Left ventricle myocardium inferior (tissue), 1 donor: ENCODE measurements at regions not wholly inside any gene's neighbourhood (a gene's known extent, or its start where the extent isn't known, plus 50 kb on each side); places are given as distances from the start of the nearest gene placed in this dataset.

ENCODE experiments used
- DNase-seq: peaks from one replicate; pipeline ENCODE4 v3.0.0-alpha.2; 2020
- H3K27ac ChIP-seq: fragments of 200-600 bp; replicated peaks from 2 replicates; pipeline ENCODE4 v1.8.0; 2021
- H3K27me3 ChIP-seq: fragments of 200-600 bp; 2 replicates; pipeline ENCODE4 v1.8.0; 2021; ENCODE audit warnings: low read depth
- H3K36me3 ChIP-seq: fragments of 200-600 bp; 2 replicates; pipeline ENCODE4 v1.8.0; 2021
- H3K4me1 ChIP-seq: fragments of 200-600 bp; 2 replicates; pipeline ENCODE4 v1.8.0; 2021
- H3K4me3 ChIP-seq: fragments of 200-600 bp; 2 replicates; pipeline ENCODE4 v1.8.0; 2021; ENCODE audit warnings: mild to moderate bottlenecking, moderate library complexity
- H3K9me3 ChIP-seq: fragments of 200-600 bp; replicated peaks from 2 replicates; pipeline ENCODE4 v1.8.0; 2021
- intact Hi-C: fragments of 100-400 bp; cut with micrococcal nuclease; formaldehyde crosslinking; loops from one replicate; pipeline ENCODE4 v1.11.0; 2022
- TF ChIP-seq, protein P1 (sequence below): fragments of 200-600 bp; IDR thresholded peaks from 2 replicates; pipeline ENCODE4 v1.8.0; 2021; ENCODE audit warnings: antibody characterized with exemption, mild to moderate bottlenecking, borderline replicate concordance
- donor health status: DM: no; HTN: yes; CAD: no; lungs with severe emphysema.

DNA sequence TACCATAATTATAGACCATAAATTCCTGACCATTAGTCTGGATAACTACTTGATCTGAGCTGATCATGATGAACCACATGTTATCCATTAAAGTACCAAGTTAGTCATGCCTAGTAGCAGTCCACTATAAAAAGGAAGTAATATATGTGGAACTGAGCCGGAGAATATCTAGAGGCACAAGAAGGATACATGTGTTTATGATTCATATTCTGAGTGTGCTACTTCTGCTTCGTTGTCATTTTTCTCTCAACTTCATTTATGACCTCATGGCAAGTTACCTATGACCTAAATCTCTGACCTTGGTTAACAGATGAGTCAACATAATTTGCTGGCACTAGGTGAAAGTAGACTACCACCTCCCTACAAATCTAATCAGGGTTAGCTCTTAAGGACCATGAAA lies 56.5 kb upstream of the ANKRD17 start:
- TF ChIP-seq, protein P1, sequence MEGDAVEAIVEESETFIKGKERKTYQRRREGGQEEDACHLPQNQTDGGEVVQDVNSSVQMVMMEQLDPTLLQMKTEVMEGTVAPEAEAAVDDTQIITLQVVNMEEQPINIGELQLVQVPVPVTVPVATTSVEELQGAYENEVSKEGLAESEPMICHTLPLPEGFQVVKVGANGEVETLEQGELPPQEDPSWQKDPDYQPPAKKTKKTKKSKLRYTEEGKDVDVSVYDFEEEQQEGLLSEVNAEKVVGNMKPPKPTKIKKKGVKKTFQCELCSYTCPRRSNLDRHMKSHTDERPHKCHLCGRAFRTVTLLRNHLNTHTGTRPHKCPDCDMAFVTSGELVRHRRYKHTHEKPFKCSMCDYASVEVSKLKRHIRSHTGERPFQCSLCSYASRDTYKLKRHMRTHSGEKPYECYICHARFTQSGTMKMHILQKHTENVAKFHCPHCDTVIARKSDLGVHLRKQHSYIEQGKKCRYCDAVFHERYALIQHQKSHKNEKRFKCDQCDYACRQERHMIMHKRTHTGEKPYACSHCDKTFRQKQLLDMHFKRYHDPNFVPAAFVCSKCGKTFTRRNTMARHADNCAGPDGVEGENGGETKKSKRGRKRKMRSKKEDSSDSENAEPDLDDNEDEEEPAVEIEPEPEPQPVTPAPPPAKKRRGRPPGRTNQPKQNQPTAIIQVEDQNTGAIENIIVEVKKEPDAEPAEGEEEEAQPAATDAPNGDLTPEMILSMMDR, result no peak
- no peaks in the 10 kb centered on the region for H3K4me1 ChIP-seq
- H3K27me3 ChIP-seq, result no peaks in the 10 kb centered on the region
- H3K36me3 ChIP-seq, result no peaks in the 10 kb centered on the region
- no peak overlapping the region for H3K27ac ChIP-seq
- intact Hi-C loops, result loop anchor here (10.0 kb wide), 1 partner anchor 340 kb away; no protein-coding TSS in a partner anchor
- DNase-seq, result no peak
- peaks cover 11% of the 10 kb centered on the region for H3K9me3 ChIP-seq
- no peak overlapping the region for H3K4me3 ChIP-seq

DNA sequence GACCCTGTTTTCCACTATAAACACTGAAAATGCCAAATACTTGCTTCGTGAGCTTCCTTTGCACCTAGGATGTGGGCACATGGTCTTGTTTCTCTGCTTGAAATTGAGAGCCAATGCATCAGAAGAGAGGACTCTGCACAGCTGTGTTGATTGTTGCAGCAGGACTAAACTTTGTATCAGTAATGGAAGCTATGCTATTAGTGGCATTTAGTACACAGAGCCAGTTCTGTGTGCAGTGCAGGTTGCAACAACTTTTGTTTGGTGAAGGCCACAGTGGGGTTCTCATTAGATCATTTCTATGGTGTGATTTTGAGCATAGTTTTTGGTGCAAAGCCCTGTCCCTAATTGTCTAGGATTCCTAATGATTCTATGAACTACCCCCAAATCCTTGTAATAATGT lies 54.4 kb upstream of the ANKRD17 start:
- H3K36me3 ChIP-seq, result no peaks in the 10 kb centered on the region
- intact Hi-C loops, result loop anchor here (10.0 kb wide), 1 partner anchor 342 kb away; no protein-coding TSS in a partner anchor
- DNase-seq, result no peak
- TF ChIP-seq, protein P1, result no peak
- H3K4me3 ChIP-seq, result no peak overlapping the region
- no peaks in the 10 kb centered on the region for H3K27me3 ChIP-seq
- no peaks in the 10 kb centered on the region for H3K4me1 ChIP-seq
- H3K9me3 ChIP-seq, result peaks cover 5% of the 10 kb centered on the region
- no peak overlapping the region for H3K27ac ChIP-seq

DNA sequence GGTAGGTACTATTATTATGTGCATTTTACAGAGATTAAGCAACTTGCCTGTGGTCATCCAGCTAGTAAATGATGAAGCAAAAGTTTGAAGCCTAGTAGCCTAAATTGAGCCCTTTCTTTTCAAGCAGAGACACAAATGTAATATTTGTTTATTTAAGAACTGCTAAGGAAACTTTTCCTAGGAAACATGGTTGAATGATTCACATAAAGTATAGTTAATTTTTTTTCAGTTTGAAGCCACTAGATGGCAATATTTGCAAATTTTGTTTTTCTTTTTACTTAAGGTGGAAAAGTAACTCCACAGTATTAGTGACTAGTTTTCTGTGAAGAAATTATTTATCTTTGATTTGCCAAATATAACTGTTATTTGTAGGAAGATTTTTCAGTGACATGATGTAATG lies 52.8 kb upstream of the ANKRD17 start:
- Histone ChIP-seq H3K27ac (no peak overlapping the region), H3K36me3 (no peaks in the 10 kb centered on the region), H3K27me3 (no peaks in the 10 kb centered on the region), H3K4me3 (no peak overlapping the region), H3K9me3 (peaks cover 5% of the 10 kb centered on the region), H3K4me1 (no peaks in the 10 kb centered on the region)
- TF ChIP-seq, protein P1, result peak; percentile 51
- intact Hi-C loops, result loop anchor here (10.0 kb wide), 1 partner anchor 343 kb away; no protein-coding TSS in a partner anchor
- DNase-seq, result no peak

DNA sequence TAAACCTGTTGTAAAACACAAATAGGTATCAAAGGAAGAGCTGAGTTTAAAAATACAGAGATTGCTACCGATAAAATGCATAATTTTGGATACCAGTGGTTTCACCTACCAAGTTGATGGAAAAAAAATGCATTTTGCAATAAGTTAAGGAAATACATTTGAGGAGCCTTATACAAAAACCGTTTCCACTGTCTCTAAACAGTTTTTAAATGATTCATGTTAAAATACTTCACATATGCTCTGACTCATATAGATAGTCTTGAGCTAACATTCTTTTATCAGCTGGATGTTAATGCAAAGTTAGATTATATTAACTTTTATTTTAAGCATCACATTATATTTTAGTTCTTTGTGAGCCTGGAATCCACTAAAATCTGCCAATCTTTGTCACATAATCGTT lies 50.6 kb upstream of the ANKRD17 start:
- no peak overlapping the region for H3K4me3 ChIP-seq
- no peaks in the 10 kb centered on the region for H3K36me3 ChIP-seq
- H3K27ac ChIP-seq, result no peak overlapping the region
- H3K4me1 ChIP-seq, result no peaks in the 10 kb centered on the region
- no peak for DNase-seq
- intact Hi-C loops, result no loop called here
- H3K27me3 ChIP-seq, result no peaks in the 10 kb centered on the region
- TF ChIP-seq, protein P1, result no peak
- peaks cover 5% of the 10 kb centered on the region for H3K9me3 ChIP-seq
